CD4-positive, alpha-beta T cell treated with Interleukin-1 beta for 1 hour (primary cell): ENCODE measurements at regions not wholly inside any gene's neighbourhood (a gene's known extent, or its start where the extent isn't known, plus 50 kb on each side); places are given as distances from the start of the nearest gene placed in this dataset.
"Not testable (repeated sequence)": the region's sequence is repeated elsewhere in the genome, so short reads cannot be mapped to it uniquely, and the experiment has no call there.

Source experiments
- DNase-seq, 2 donors: peaks; one replicate each; pipeline ENCODE4 v3.0.0-alpha.2; 2020 to 2022

- no peak for DNase-seq
Observed at GRCh38 chr10:131534836-131535235, 223.3 kb upstream of the TCERG1L start.

GRCh38 chr10:131536676-131537075 lies 225.2 kb upstream of the TCERG1L start:
- no peak for DNase-seq

- no peak for DNase-seq
Observed at GRCh38 chr10:131537281-131537680, 225.8 kb upstream of the TCERG1L start.

DNA sequence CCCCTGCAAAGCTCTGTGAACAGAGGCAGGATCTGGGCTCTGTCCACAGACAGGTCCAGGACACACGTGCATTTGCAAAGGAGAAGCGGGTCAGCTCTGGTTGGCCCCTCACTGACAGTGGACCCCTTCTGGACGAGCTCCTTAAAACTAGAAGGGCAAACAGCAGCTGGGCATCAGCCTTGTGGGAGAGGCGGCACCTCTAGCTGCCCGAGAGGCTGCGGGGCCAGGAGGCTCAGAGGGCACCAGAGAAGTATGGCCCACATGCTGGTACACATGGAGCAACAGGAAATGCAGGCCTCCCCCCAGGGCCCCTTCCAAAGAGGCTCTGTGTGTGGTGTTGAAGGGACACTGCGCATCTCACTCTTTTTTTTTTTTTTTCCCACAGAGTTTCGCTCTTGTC lies 233.0 kb upstream of the TCERG1L start:
- no peak for DNase-seq

DNA sequence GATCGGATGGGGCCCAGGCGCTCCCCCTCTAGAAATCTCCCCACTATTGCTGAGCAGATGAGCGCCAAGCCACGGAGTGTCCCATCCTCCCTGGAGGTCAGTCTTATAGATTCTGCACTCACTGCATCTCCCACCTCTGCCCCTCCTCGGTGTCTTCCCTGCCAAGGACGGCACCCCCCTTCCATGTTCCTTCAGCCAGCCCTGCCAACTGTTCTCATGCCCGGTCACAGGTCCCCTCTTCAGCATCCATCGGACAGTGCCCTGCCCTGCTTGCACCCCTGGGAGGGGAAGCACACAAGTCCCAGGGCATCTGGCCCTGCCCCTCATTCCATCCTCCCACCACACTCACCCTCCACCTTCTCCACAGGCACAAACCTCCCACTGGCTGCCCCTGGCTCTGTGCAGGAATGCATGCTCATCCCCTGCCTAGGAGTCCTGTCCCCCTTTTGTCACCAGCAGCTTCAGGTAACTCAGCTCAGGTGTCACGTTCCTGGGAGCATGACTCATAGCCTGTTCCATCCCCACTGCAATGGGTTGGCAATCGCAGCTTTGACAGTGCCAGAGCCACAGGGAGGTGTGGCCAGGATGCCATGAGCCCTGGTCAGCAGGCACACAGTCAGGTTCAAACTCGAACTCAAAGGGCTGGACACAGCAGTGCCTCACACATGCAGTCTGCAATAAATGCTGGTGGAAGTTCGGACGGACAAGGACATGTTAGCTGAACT lies 234.7 kb upstream of the TCERG1L start:
- no peak for DNase-seq

DNA sequence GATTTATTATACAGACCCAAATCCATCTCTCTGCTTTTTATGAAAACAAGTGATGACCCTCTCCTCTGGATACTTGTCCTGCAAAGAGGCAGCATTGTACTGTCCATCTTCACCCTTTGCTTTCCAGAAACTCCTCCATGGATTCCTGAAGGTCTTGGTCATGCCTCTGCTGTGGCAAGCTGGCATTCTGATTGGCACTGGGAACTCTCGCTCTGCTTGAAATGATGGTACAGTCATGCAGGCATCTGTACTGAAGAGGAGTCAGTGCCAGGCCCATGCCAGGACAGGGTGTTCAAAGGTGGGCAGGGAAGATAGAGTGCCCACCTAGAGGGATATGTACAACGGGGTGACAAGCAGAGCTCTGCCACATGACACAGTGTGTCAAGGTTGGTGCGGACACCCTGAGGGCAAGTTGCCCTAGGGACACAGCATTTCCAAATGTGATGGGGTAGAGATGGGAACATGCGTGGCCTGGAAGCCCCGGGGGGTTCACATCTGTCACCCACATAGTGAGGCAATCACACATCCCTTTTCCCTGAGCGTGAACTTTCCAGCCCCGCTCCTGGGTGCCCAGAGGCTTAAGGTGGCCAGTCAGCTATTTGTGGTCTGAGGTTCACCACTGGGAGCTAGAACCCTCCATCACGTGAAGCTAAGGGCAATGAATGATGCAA lies 235.7 kb upstream of the TCERG1L start:
- DNase-seq, result no peak

DNA sequence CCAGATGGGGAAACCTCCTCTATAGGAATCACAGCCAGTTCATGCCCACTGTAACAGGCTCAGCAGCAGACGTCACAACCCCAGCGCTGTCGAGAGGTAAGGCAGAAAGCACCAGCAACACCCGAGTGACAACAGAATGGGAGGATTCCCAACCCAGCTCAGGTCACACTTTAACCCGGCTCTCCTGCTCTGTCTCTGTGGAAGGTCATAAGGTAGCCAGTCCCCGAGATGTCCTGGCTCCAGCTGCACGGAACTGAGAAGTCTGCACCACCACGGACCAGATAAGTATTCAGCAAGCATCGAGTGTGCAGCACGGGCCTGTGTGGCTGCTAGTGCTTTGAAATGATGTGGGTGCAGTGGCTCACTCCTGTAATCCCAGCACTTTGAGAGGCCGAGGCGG lies 236.7 kb upstream of the TCERG1L start:
- DNase-seq, result no peak

- DNase-seq, result no peak
Observed at GRCh38 chr10:131549116-131549515, 237.6 kb upstream of the TCERG1L start.

- DNase-seq, result no peak
Observed at GRCh38 chr10:131553121-131553520, 241.6 kb upstream of the TCERG1L start.

GRCh38 chr10:131553581-131553980 lies 242.1 kb upstream of the TCERG1L start:
- DNase-seq, result no peak

GRCh38 chr10:131554821-131555220 lies 243.3 kb upstream of the TCERG1L start:
- DNase-seq, result no peak

DNA sequence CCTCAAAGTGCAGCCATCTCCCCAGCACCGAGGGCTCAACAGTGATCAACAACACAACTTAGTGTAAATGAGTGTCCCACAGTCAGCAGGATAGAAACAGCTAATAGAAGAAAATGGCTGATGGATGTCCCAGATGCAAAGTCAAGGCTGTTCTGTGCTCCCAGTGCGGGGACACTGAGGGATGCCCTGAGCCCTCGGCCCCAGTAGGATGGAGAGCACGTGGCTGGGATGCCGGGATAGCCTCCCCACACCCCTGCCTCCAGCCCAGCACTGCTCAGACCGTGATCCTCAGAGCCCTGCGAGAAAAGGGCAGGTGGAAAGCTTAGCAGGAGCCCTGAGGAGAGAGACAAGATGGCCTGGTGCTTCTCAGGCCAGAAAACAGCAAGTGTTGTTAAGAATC lies 243.9 kb upstream of the TCERG1L start:
- no peak for DNase-seq

GRCh38 chr10:131556061-131556896 lies 244.8 kb upstream of the TCERG1L start:
- no peak for DNase-seq

GRCh38 chr10:131556897-131557495 lies 245.5 kb upstream of the TCERG1L start:
- DNase-seq, result no peak

GRCh38 chr10:131557956-131558355 lies 246.4 kb upstream of the TCERG1L start:
- DNase-seq, result not testable (repeated sequence)

- no peak for DNase-seq
Observed at GRCh38 chr10:131559450-131559911, 248.0 kb upstream of the TCERG1L start.

GRCh38 chr10:131560166-131560565 lies 248.6 kb upstream of the TCERG1L start:
- no peak for DNase-seq

- DNase-seq, result no peak
Observed at GRCh38 chr10:131560706-131561355, 249.3 kb upstream of the TCERG1L start.

GRCh38 chr10:131561897-131562296 lies 250.4 kb upstream of the TCERG1L start:
- DNase-seq, result no peak

DNA sequence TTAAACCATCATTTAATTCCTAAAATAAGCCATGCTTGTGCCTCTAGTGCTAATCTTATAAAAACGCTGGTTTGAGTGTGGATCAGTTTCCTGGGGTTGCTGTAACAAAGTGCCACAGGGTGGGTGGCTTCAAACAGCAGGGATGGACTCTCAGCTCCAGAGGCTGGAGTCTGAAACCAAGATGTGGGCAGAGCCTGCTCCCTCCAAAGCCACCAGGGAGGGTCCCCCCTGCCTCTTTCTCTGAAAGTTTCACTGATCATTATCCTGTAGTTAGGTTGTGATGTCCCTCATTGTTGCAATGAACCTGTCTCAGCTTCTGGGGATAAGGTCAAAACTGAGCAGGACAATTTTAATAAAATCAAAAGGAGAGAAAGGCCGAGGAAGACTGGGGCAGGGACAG lies 251.9 kb upstream of the TCERG1L start:
- DNase-seq, result no peak

DNA sequence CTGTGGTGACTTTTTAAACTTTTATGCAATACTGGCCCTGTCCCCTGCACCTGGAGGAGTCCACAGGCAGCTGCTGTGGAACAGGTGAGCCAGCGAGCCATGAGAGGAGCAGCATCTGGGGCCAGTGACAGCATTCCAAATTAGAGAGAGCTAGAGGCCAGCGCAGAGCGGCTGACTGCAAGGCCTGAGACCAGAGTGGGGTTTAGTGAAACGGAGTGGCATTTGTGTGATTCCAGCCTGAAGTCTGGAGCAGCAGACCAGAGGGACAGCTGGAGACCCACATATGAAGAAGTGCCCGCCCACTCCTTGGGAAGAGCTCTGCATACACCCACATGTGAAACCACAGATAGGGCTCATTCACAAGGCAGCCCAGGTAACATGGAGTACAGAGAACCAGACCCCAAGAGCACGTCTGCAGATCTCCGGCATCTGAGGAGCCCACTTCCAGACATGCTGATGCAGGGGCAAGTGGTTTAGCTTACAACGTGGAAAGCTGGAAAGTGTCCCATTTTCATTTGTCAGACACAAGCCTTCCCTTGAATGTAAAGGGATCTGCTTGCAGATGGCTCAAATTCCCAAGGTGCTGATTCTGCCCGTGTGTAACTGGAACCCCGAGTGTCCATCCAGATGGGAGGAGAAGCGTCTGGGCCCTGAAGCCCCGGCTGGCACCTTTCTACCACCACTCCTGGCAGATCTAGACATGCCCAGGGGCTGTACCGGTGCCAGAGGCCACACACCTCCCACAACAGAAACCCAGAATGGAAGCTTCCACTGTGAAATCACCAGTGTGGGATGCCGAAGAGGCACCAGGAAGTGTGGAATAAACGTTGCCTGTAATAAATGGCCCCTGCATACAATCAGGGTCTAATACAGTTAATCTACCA lies 256.0 kb upstream of the TCERG1L start:
- DNase-seq, result no peak

DNA sequence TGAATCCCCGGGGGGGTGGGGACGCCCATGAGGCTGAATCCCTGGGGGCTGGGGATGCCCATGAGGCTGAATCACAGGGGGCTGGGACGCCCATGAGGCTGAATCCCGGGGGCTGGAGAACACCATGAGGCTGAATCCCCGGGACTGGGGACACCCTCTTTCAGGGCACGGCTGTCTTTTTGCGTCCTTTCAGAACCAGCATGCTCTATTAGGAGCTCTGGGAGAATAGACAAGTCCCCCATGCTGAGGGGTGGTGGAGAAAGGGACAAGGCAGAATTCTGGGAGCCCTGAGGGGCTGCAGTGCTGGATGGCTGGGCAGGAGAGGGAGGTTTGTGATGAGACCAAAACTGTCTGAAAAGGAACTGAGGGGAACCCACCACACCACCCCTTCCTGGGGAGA lies 257.3 kb upstream of the TCERG1L start:
- no peak for DNase-seq
